ENCODE measurements at regions not wholly inside any gene's neighbourhood (a gene's known extent, or its start where the extent isn't known, plus 50 kb on each side); places are given as distances from the start of the nearest gene placed in this dataset.

DNA sequence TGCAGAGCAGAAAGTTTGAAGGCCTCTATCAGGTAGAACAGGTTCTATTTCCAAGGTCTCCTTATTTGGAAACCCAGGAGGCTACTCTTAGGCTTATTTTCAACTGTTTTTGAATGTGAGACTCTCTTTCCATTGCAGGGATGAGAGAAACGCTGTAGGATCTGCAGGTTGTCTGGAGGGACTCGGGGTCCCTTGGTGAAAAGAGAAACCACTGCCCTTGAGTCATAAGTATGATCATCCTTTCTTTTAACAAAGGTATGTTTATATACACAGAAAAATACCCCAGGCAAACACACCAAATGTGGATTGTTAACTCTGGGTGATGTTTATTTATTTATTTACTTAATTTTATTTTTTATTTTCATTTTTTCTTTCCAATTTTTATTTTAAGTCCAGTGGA is 57.8 kb upstream of the MAX start:
- TF ChIP-seq POLR2AphosphoS5 (IDR thresholded peaks at IDR 0.05; ENCODE audit: low read depth), result no peak
- TF ChIP-seq CTCF (IDR thresholded peaks at IDR 0.05; ENCODE audit: insufficient read depth, low read length), result no peak
- TF ChIP-seq, protein P1, sequence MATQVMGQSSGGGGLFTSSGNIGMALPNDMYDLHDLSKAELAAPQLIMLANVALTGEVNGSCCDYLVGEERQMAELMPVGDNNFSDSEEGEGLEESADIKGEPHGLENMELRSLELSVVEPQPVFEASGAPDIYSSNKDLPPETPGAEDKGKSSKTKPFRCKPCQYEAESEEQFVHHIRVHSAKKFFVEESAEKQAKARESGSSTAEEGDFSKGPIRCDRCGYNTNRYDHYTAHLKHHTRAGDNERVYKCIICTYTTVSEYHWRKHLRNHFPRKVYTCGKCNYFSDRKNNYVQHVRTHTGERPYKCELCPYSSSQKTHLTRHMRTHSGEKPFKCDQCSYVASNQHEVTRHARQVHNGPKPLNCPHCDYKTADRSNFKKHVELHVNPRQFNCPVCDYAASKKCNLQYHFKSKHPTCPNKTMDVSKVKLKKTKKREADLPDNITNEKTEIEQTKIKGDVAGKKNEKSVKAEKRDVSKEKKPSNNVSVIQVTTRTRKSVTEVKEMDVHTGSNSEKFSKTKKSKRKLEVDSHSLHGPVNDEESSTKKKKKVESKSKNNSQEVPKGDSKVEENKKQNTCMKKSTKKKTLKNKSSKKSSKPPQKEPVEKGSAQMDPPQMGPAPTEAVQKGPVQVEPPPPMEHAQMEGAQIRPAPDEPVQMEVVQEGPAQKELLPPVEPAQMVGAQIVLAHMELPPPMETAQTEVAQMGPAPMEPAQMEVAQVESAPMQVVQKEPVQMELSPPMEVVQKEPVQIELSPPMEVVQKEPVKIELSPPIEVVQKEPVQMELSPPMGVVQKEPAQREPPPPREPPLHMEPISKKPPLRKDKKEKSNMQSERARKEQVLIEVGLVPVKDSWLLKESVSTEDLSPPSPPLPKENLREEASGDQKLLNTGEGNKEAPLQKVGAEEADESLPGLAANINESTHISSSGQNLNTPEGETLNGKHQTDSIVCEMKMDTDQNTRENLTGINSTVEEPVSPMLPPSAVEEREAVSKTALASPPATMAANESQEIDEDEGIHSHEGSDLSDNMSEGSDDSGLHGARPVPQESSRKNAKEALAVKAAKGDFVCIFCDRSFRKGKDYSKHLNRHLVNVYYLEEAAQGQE (IDR thresholded peaks at IDR 0.05; ENCODE audit: insufficient replicate concordance, low read depth), result no peak
- no peak for TF ChIP-seq GABPA (IDR thresholded peaks at IDR 0.05; ENCODE audit: low read depth)

Measured in HL-60 (cell line).